Panc1 (cell line): ENCODE measurements at regions not wholly inside any gene's neighbourhood (a gene's known extent, or its start where the extent isn't known, plus 50 kb on each side); places are given as distances from the start of the nearest gene placed in this dataset.

ENCODE experiments used
- ATAC-seq: fragments of 200-7000 bp; cut with Tn5 transposase; 2 replicates; pipeline ENCODE4 v1.9.1; 2020; ENCODE audit warnings: mild to moderate bottlenecking, moderate library complexity
- BruUV-seq: library from RNA; stranded (reverse); fragments of 400-500 nt; replicated peaks from 2 replicates; lab custom pipeline; 2021; lab: Mats Ljungman, UMichigan
- CTCF ChIA-PET: fragments of 300-600 bp; sonication (Branson Sonifier 250); formaldehyde crosslinking; loops from one replicate; lab custom pipeline; 2022; ENCODE audit warnings: antibody characterized with exemption; lab: Charles Lee
- POLR2A ChIA-PET: fragments of 300-600 bp; sonication (Branson Sonifier 250); formaldehyde crosslinking; loops from one replicate; lab custom pipeline; 2022; ENCODE audit warnings: antibody characterized with exemption; lab: Charles Lee
- DNase-seq: peaks from one replicate; pipeline ENCODE4 v3.0.0-alpha.2; 2010; ENCODE audit warnings: low read depth, low spot score
- H3K27ac ChIP-seq: 2 replicates; pipeline ENCODE4 v1.5.1; 2011; ENCODE audit warnings: mild to moderate bottlenecking, low read length, inconsistent platforms
- H3K27me3 ChIP-seq: fragments of 200-500 bp; sonication (Bioruptor generic); 2 replicates; pipeline ENCODE4 v1.6.0; 2014; ENCODE audit warnings: low read length, inconsistent platforms; ENCODE audit not compliant: control insufficient read depth, insufficient read depth
- H3K36me3 ChIP-seq: fragments of 200-500 bp; sonication (Bioruptor generic); 2 replicates; pipeline ENCODE4 v1.5.1; 2014; ENCODE audit warnings: inconsistent platforms, mild to moderate bottlenecking, low read length, moderate library complexity; ENCODE audit not compliant: control insufficient read depth, insufficient read depth
- H3K4me1 ChIP-seq: 2 replicates; pipeline ENCODE4 v1.5.1; 2011; ENCODE audit warnings: inconsistent platforms, mild to moderate bottlenecking, low read length, moderate library complexity; ENCODE audit not compliant: control insufficient read depth, insufficient read depth
- H3K4me3 ChIP-seq, 2 experiments: 2 replicates each; pipeline ENCODE4 v1.5.1; 2011 to 2012; ENCODE audit warnings: low read depth in 2 of 2, low read length in 2 of 2, mild to moderate bottlenecking in 2 of 2, inconsistent platforms in 1 of 2, moderate library complexity in 1 of 2
- H3K9me3 ChIP-seq: fragments of 200-500 bp; sonication (Bioruptor generic); 2 replicates; pipeline ENCODE4 v1.5.1; 2014; ENCODE audit warnings: low read depth, mild to moderate bottlenecking, inconsistent platforms, low read length, moderate library complexity; ENCODE audit not compliant: control insufficient read depth, insufficient read depth
- CTCF ChIP-seq: fragments of 450-650 bp; IDR thresholded peaks from 2 replicates; pipeline ENCODE4 v1.5.1; 2017; ENCODE audit warnings: mild to moderate bottlenecking
- POLR2AphosphoS5 ChIP-seq: IDR thresholded peaks from 2 replicates; pipeline ENCODE4 v1.6.1; 2012; ENCODE audit warnings: mild to moderate bottlenecking, low read depth, low read length, moderate library complexity
- SIN3A ChIP-seq: IDR thresholded peaks from 2 replicates; pipeline ENCODE4 v1.6.1; 2012; ENCODE audit warnings: low read depth, mild to moderate bottlenecking, low read length, moderate library complexity, borderline replicate concordance; ENCODE audit not compliant: insufficient read depth
- TCF7L2 ChIP-seq: IDR thresholded peaks from 2 replicates; pipeline ENCODE4 v1.6.1; 2011; ENCODE audit warnings: mild to moderate bottlenecking, low read depth, low read length, inconsistent platforms
- in situ Hi-C: cut with HindIII; loops from 2 replicates; pipeline ENCODE4 v1.10.0; 2016; ENCODE audit warnings: low sequenced_read_pairs, low pct_unique_long_range_greater_than_20kb
- intact Hi-C: fragments of 100-400 bp; cut with micrococcal nuclease; formaldehyde crosslinking; loops from one replicate; pipeline ENCODE4 v1.10.0; 2022; ENCODE audit not compliant: unreplicated experiment
- TF ChIP-seq, protein P1 (sequence below), 2 experiments: IDR thresholded peaks; 2 replicates each; pipeline ENCODE4 v1.6.1; 2011 to 2012; ENCODE audit warnings: low read depth in 2 of 2, control low read depth in 1 of 2, low read length in 1 of 2, mild to moderate bottlenecking in 1 of 2, moderate library complexity in 1 of 2; ENCODE audit not compliant: insufficient read depth in 1 of 2

- no peaks in the 10 kb centered on the region for H3K9me3 ChIP-seq
- no peak overlapping the region for H3K4me3 ChIP-seq
- in situ Hi-C loops (no loop called here), intact Hi-C loops (loop anchor here (1.0 kb wide), 1 partner anchor 15 kb away; no protein-coding TSS in a partner anchor)
- no peaks in the 10 kb centered on the region for H3K4me1 ChIP-seq
- no peaks in the 10 kb centered on the region for H3K36me3 ChIP-seq
- TF ChIP-seq CTCF (no peak), TCF7L2 (no peak), POLR2AphosphoS5 (no peak), SIN3A (no peak)
- TF ChIP-seq, protein P1, sequence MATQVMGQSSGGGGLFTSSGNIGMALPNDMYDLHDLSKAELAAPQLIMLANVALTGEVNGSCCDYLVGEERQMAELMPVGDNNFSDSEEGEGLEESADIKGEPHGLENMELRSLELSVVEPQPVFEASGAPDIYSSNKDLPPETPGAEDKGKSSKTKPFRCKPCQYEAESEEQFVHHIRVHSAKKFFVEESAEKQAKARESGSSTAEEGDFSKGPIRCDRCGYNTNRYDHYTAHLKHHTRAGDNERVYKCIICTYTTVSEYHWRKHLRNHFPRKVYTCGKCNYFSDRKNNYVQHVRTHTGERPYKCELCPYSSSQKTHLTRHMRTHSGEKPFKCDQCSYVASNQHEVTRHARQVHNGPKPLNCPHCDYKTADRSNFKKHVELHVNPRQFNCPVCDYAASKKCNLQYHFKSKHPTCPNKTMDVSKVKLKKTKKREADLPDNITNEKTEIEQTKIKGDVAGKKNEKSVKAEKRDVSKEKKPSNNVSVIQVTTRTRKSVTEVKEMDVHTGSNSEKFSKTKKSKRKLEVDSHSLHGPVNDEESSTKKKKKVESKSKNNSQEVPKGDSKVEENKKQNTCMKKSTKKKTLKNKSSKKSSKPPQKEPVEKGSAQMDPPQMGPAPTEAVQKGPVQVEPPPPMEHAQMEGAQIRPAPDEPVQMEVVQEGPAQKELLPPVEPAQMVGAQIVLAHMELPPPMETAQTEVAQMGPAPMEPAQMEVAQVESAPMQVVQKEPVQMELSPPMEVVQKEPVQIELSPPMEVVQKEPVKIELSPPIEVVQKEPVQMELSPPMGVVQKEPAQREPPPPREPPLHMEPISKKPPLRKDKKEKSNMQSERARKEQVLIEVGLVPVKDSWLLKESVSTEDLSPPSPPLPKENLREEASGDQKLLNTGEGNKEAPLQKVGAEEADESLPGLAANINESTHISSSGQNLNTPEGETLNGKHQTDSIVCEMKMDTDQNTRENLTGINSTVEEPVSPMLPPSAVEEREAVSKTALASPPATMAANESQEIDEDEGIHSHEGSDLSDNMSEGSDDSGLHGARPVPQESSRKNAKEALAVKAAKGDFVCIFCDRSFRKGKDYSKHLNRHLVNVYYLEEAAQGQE (IDR thresholded peaks at IDR 0.05; ENCODE audit: insufficient read depth in 1 of 2, low read depth in 2 of 2, low read length in 1 of 2): no peak
- ATAC-seq (no peak), DNase-seq (no peak)
- no peak overlapping the region for H3K27ac ChIP-seq
- no TSS peak for BruUV-seq
- POLR2A ChIA-PET: no interaction called here
- CTCF ChIA-PET: no interaction called here
- no peaks in the 10 kb centered on the region for H3K27me3 ChIP-seq
Measured at GRCh38 chrX:112259375-112259774, 176.8 kb upstream of the TRPC5 start.

GRCh38 chrX:112254896-112255295 is 172.3 kb upstream of the TRPC5 start:
- no TSS peak for BruUV-seq
- POLR2A ChIA-PET: interaction anchor here (0.6 kb wide), 1 partner anchor 31 kb away, joined by 7 read pairs; no protein-coding TSS in a partner anchor
- DNase-seq (no peak), ATAC-seq (no peak)
- Histone ChIP-seq H3K36me3 (no peaks in the 10 kb centered on the region), H3K27ac (no peak overlapping the region), H3K4me1 (no peaks in the 10 kb centered on the region), H3K4me3 (no peak overlapping the region), H3K9me3 (no peaks in the 10 kb centered on the region), H3K27me3 (no peaks in the 10 kb centered on the region)
- intact Hi-C loops: no loop called here
- CTCF ChIA-PET: no interaction called here
- TF ChIP-seq POLR2AphosphoS5 (no peak), CTCF (no peak), SIN3A (no peak), TCF7L2 (no peak)
- TF ChIP-seq, protein P1 (IDR thresholded peaks at IDR 0.05; ENCODE audit: insufficient read depth in 1 of 2, low read depth in 2 of 2, low read length in 1 of 2): no peak
- in situ Hi-C loops: no loop called here
